EH (cell line): ENCODE measurements at regions not wholly inside any gene's neighbourhood (a gene's known extent, or its start where the extent isn't known, plus 50 kb on each side); places are given as distances from the start of the nearest gene placed in this dataset.
A peak's percentile ranks its signal among the peaks of the same experiment; 100 is the strongest.

Experiments used
- DNase-seq: peaks from one replicate; pipeline ENCODE4 v3.0.0-alpha.2; 2015; ENCODE audit warnings: low read depth

GRCh38 chr3:34294240-34294639 is 495.8 kb downstream of the PDCD6IP start:
- DNase-seq: no peak

DNA sequence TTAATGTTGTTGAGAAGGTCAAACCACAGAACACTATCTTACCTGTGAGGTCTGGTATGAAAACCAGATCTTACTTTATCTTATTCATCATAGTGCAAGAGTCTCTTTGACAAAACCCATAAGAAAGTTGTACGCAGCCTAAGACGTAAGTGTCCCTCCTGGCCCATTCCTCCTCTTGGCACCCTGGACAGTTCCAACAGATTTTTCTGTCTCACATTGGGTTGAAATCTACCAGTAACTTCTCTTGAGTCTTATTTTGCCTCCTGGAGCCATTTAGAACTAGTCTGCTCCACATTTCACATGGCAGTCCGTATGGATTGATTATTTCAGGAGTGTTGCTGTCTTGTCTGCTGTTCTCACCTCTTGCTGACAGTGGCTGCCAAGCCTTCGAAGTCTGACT is 498.4 kb downstream of the PDCD6IP start:
- DNase-seq: no peak

- DNase-seq: no peak
Observed at GRCh38 chr3:34298653-34299052, 500.2 kb downstream of the PDCD6IP start.

- no peak for DNase-seq
Observed at GRCh38 chr3:34300621-34301020, 502.2 kb downstream of the PDCD6IP start.

DNA sequence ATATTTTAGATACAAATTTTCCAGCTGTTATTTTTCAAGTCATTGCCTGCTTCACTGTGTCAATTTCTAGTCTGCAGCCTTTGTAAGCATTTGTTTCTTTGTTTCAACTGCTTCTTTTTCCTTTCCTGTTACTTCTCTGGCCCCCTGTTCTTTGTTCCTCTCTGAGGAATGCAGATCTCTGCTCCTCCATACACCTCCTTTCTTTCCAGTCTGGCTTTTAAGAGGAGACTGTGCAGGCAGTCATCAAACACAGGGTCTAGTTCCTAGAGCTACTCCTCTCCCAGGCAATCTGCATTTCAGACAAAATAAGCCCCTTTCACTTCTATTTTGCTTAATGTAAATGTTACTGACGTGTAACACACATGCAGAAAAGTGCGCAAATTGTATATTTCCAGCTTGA is 502.9 kb downstream of the PDCD6IP start:
- DNase-seq: no peak

DNA sequence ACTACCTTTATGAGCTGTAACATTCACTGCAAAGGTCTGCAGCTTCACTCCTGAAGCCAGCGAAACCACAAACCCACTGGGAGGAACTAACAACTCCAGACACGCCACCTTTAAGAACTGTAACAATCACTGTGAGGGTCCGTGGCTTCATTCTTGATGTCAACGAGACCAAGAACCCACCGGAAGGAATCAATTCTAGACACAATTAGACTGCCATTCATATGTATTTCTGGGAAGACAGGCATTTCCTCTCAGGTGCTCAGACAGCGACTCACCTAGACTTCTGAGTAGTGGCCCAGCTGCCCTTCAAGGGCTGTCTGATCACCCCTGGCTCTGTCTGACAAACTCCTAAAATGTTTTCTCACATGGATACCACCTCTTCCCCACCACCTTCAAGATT is 506.8 kb downstream of the PDCD6IP start:
- DNase-seq: no peak

GRCh38 chr3:34312684-34313083 is 514.3 kb downstream of the PDCD6IP start:
- no peak for DNase-seq

GRCh38 chr3:34319881-34320280 is 521.5 kb downstream of the PDCD6IP start:
- no peak for DNase-seq

DNA sequence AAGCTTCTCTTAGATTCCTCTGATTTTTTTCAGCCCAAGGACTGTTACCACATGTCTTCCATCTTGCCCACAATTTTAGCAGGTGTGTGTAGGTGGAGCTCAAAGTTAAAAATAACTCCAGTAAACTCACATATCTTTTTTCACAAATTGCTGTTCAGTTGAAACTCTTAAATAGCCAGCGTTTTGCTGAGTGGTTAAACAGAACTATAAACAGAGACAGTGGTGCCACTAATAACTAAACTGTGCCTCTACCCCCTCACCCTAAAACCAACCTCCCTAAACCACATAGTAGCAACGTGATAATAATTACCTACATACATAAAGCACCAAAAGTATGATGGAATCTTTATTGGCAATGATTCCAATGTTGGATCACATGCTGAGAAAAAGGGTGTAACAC is 525.1 kb downstream of the PDCD6IP start:
- DNase-seq: no peak

DNA sequence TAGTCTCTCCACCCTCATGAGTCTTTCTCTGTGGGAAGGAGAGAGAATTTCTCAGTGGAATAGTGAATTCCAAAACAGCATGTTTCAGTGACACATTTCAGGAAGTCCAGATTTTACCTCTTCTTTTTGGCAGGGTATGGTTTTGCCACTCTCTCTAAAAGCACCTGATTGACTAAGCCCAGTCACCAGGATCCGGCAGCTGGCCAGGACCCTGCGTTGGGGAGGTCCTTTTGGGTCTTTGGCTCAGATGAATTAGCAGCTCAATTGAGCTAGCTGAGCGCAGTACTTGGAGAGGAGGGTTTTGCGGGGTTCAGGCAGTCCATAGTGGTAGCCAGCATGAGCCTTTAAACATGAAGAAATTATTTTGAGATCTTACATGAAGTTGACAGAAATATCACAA is 548.2 kb downstream of the PDCD6IP start:
- DNase-seq: no peak

- no peak for DNase-seq
Observed at GRCh38 chr3:34351882-34352777, 553.7 kb downstream of the PDCD6IP start.

GRCh38 chr3:34352778-34353331 is 554.4 kb downstream of the PDCD6IP start:
- no peak for DNase-seq

- no peak for DNase-seq
Observed at GRCh38 chr3:34357461-34357860, 559.0 kb downstream of the PDCD6IP start.

DNA sequence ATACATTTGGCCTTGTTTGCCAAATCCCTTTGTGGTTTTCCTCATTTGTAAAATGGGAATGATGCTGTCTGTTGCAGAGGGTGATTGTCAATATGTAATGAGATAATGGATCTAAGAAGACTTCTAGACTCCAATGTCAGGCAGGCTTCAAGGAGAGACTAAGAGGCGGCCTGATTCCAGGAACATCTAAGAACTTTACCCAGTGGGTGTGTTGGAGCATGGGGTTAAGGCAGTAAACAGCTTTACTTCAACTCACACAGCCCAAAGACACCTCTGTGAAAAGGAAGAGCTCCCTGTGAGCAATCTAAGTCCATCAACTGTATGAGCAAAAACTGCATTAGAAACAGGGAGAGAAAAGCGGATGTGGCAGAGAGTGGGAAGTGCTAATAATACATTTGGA is 560.6 kb downstream of the PDCD6IP start:
- DNase-seq: no peak

- no peak for DNase-seq
Observed at GRCh38 chr3:34360713-34361112, 562.3 kb downstream of the PDCD6IP start.

DNA sequence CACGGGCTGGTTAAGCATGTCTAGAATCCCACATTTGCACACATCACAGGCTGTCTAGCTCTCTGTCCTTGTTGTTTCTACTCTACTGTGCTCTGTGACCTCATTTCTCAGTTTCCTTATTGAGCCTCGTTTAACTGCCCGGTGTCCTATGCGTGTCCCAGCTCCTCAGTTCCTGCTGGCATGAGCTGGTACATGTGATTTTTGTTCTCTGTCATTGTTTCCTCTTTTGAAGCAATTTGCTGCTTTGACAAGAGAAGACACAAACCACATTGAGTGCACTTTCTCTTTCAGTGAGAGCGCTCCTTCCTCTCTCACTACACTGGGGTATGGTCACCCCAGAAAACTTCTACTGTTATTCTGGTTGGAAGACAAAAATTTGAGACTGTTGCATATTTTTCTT is 563.5 kb downstream of the PDCD6IP start:
- no peak for DNase-seq

GRCh38 chr3:34362910-34363309 is 564.5 kb downstream of the PDCD6IP start:
- no peak for DNase-seq

GRCh38 chr3:34363881-34364280 is 565.5 kb downstream of the PDCD6IP start:
- DNase-seq: no peak

DNA sequence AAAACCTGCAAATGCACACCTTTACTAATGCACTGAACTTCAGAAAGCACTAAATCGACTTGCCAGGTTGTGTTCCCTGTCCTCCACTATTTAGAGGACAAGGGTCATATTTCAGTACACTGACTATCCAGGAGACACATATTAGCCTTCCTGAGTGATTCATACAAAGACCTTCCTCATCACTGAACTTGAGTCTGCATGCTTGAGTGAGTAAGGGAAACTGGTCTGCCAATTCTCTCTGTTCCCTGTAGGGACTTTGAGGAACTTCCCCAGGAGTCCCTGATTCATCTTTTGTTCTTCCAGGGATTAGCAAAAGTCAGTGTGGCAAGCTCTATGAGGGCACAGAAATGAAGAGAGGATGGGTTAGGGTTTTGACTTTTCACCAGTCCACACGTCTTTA is 565.9 kb downstream of the PDCD6IP start:
- no peak for DNase-seq

DNA sequence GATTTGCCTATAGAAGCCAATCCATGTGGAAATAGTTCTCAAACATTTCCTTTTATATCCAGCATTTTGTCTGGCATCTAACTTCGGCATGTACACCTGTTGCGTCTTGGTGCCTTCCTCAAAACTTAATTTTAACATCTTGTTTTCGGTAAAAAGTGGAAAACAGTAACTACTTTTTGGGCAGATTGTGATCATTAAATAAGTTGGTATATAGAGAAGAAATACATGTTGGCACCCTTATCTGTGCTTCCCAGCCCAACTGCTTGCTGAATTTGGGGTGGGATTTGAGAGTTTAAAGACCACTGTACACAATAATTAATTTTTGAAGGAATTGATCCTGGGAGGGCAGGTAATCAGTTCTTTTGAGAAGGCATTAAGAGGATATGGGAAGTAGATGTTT is 566.8 kb downstream of the PDCD6IP start:
- no peak for DNase-seq

DNA sequence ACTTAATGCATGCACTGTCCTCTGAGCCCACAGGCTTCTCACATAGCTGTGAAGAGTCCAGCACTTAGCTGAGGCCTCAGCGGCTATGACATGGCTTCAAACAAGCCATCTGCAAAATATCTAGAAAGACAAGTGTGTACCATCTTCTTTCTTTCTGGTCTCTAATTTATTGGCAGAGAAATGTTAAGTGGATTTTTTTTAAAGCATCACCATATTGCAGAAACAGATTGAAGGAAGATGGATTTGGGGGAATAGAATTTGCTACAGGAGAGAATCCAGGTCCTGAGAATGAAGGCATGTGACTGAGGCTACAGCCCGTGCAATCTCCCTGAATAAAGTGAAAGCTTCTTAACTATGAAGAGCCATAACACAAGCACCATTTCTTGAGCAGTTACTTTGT is 567.3 kb downstream of the PDCD6IP start:
- DNase-seq: no peak

GRCh38 chr3:34367521-34367920 is 569.1 kb downstream of the PDCD6IP start:
- no peak for DNase-seq

- peak; percentile 1 for DNase-seq
Observed at GRCh38 chr3:34374521-34374920, 576.1 kb downstream of the PDCD6IP start.

- no peak for DNase-seq
Observed at GRCh38 chr3:34376691-34377090, 578.3 kb downstream of the PDCD6IP start.
